ENCODE measurements at regions not wholly inside any gene's neighbourhood (a gene's known extent, or its start where the extent isn't known, plus 50 kb on each side); places are given as distances from the start of the nearest gene placed in this dataset.

GRCh38 chr20:62527781-62528180, 52.0 kb upstream of the GATA5 start:
- Histone ChIP-seq H3K36me3 (ENCODE audit: insufficient read depth, low read length) (no peaks in the 10 kb centered on the region), H3K4me2 (ENCODE audit: low read length) (no peak overlapping the region), H3K27me3 (ENCODE audit: control insufficient read depth, insufficient read depth, low read length) (peaks cover 44% of the 10 kb centered on the region), H3K4me3 (ENCODE audit: low read length) (no peak overlapping the region), H3K9me3 (replicated peaks; ENCODE audit: low read length) (no peaks in the 10 kb centered on the region), H3K9ac (ENCODE audit: low read depth, low read length) (no peak overlapping the region), H3K4me1 (ENCODE audit: control insufficient read depth, insufficient read depth, low read length) (no peaks in the 10 kb centered on the region)

GRCh38 chr20:62528983-62529891, 53.4 kb upstream of the GATA5 start:
- Histone ChIP-seq H3K27me3 (ENCODE audit: control insufficient read depth, insufficient read depth, low read length) (peaks cover 41% of the 10 kb centered on the region), H3K36me3 (ENCODE audit: insufficient read depth, low read length) (no peaks in the 10 kb centered on the region), H3K9me3 (replicated peaks; ENCODE audit: low read length) (no peaks in the 10 kb centered on the region), H3K4me3 (ENCODE audit: low read length) (no peak overlapping the region), H3K4me1 (ENCODE audit: control insufficient read depth, insufficient read depth, low read length) (no peaks in the 10 kb centered on the region), H3K9ac (ENCODE audit: low read depth, low read length) (no peak overlapping the region), H3K4me2 (ENCODE audit: low read length) (no peak overlapping the region)

GRCh38 chr20:62529896-62530642, 54.3 kb upstream of the GATA5 start:
- no peaks in the 10 kb centered on the region for H3K9me3 ChIP-seq (replicated peaks; ENCODE audit: low read length)
- peaks cover 40% of the 10 kb centered on the region for H3K27me3 ChIP-seq (ENCODE audit: control insufficient read depth, insufficient read depth, low read length)
- no peak overlapping the region for H3K4me2 ChIP-seq (ENCODE audit: low read length)
- H3K36me3 ChIP-seq (ENCODE audit: insufficient read depth, low read length), result no peaks in the 10 kb centered on the region
- H3K9ac ChIP-seq (ENCODE audit: low read depth, low read length), result no peak overlapping the region
- H3K4me1 ChIP-seq (ENCODE audit: control insufficient read depth, insufficient read depth, low read length), result no peaks in the 10 kb centered on the region
- H3K4me3 ChIP-seq (ENCODE audit: low read length), result no peak overlapping the region

GRCh38 chr20:62530643-62531032, 54.8 kb upstream of the GATA5 start:
- Histone ChIP-seq H3K4me2 (ENCODE audit: low read length) (no peak overlapping the region), H3K4me1 (ENCODE audit: control insufficient read depth, insufficient read depth, low read length) (no peaks in the 10 kb centered on the region), H3K36me3 (ENCODE audit: insufficient read depth, low read length) (no peaks in the 10 kb centered on the region), H3K9ac (ENCODE audit: low read depth, low read length) (no peak overlapping the region), H3K9me3 (replicated peaks; ENCODE audit: low read length) (no peaks in the 10 kb centered on the region), H3K27me3 (ENCODE audit: control insufficient read depth, insufficient read depth, low read length) (peaks cover 39% of the 10 kb centered on the region), H3K4me3 (ENCODE audit: low read length) (no peak overlapping the region)

GRCh38 chr20:62531046-62531838, 55.4 kb upstream of the GATA5 start:
- Histone ChIP-seq H3K9me3 (replicated peaks; ENCODE audit: low read length) (no peaks in the 10 kb centered on the region), H3K9ac (ENCODE audit: low read depth, low read length) (no peak overlapping the region), H3K4me1 (ENCODE audit: control insufficient read depth, insufficient read depth, low read length) (no peaks in the 10 kb centered on the region), H3K27me3 (ENCODE audit: control insufficient read depth, insufficient read depth, low read length) (peaks cover 41% of the 10 kb centered on the region), H3K4me2 (ENCODE audit: low read length) (no peak overlapping the region), H3K4me3 (ENCODE audit: low read length) (no peak overlapping the region), H3K36me3 (ENCODE audit: insufficient read depth, low read length) (no peaks in the 10 kb centered on the region)

- Histone ChIP-seq H3K9me3 (replicated peaks; ENCODE audit: low read length) (no peaks in the 10 kb centered on the region), H3K4me1 (ENCODE audit: control insufficient read depth, insufficient read depth, low read length) (no peaks in the 10 kb centered on the region), H3K36me3 (ENCODE audit: insufficient read depth, low read length) (no peaks in the 10 kb centered on the region), H3K4me3 (ENCODE audit: low read length) (no peak overlapping the region), H3K9ac (ENCODE audit: low read depth, low read length) (no peak overlapping the region), H3K4me2 (ENCODE audit: low read length) (no peak overlapping the region), H3K27me3 (ENCODE audit: control insufficient read depth, insufficient read depth, low read length) (peaks cover 52% of the 10 kb centered on the region)
Observed at GRCh38 chr20:62532921-62533320, 57.1 kb upstream of the GATA5 start.

- H3K4me3 ChIP-seq (ENCODE audit: low read length), result no peak overlapping the region
- H3K36me3 ChIP-seq (ENCODE audit: insufficient read depth, low read length), result no peaks in the 10 kb centered on the region
- no peak overlapping the region for H3K9ac ChIP-seq (ENCODE audit: low read depth, low read length)
- peaks cover 54% of the 10 kb centered on the region for H3K27me3 ChIP-seq (ENCODE audit: control insufficient read depth, insufficient read depth, low read length)
- H3K4me2 ChIP-seq (ENCODE audit: low read length), result no peak overlapping the region
- H3K4me1 ChIP-seq (ENCODE audit: control insufficient read depth, insufficient read depth, low read length), result no peaks in the 10 kb centered on the region
- no peaks in the 10 kb centered on the region for H3K9me3 ChIP-seq (replicated peaks; ENCODE audit: low read length)
Observed at GRCh38 chr20:62533591-62534495, 58.0 kb upstream of the GATA5 start.

- H3K4me2 ChIP-seq (ENCODE audit: low read length), result no peak overlapping the region
- H3K9ac ChIP-seq (ENCODE audit: low read depth, low read length), result no peak overlapping the region
- no peaks in the 10 kb centered on the region for H3K4me1 ChIP-seq (ENCODE audit: control insufficient read depth, insufficient read depth, low read length)
- H3K9me3 ChIP-seq (replicated peaks; ENCODE audit: low read length), result no peaks in the 10 kb centered on the region
- no peaks in the 10 kb centered on the region for H3K36me3 ChIP-seq (ENCODE audit: insufficient read depth, low read length)
- H3K4me3 ChIP-seq (ENCODE audit: low read length), result no peak overlapping the region
- H3K27me3 ChIP-seq (ENCODE audit: control insufficient read depth, insufficient read depth, low read length), result peaks cover 52% of the 10 kb centered on the region
Observed at GRCh38 chr20:62534526-62535221, 58.9 kb upstream of the GATA5 start.

GRCh38 chr20:62535282-62535811, 59.6 kb upstream of the GATA5 start:
- Histone ChIP-seq H3K4me1 (ENCODE audit: control insufficient read depth, insufficient read depth, low read length) (no peaks in the 10 kb centered on the region), H3K9ac (ENCODE audit: low read depth, low read length) (no peak overlapping the region), H3K4me3 (ENCODE audit: low read length) (no peak overlapping the region), H3K36me3 (ENCODE audit: insufficient read depth, low read length) (no peaks in the 10 kb centered on the region), H3K9me3 (replicated peaks; ENCODE audit: low read length) (no peaks in the 10 kb centered on the region), H3K27me3 (ENCODE audit: control insufficient read depth, insufficient read depth, low read length) (peaks cover 58% of the 10 kb centered on the region), H3K4me2 (ENCODE audit: low read length) (no peak overlapping the region)

GRCh38 chr20:62535964-62536363, 60.2 kb upstream of the GATA5 start:
- H3K27me3 ChIP-seq (ENCODE audit: control insufficient read depth, insufficient read depth, low read length), result peaks cover 62% of the 10 kb centered on the region
- H3K36me3 ChIP-seq (ENCODE audit: insufficient read depth, low read length), result no peaks in the 10 kb centered on the region
- H3K4me3 ChIP-seq (ENCODE audit: low read length), result no peak overlapping the region
- no peak overlapping the region for H3K9ac ChIP-seq (ENCODE audit: low read depth, low read length)
- H3K9me3 ChIP-seq (replicated peaks; ENCODE audit: low read length), result no peaks in the 10 kb centered on the region
- H3K4me1 ChIP-seq (ENCODE audit: control insufficient read depth, insufficient read depth, low read length), result no peaks in the 10 kb centered on the region
- no peak overlapping the region for H3K4me2 ChIP-seq (ENCODE audit: low read length)
